EL (cell line): ENCODE measurements at regions not wholly inside any gene's neighbourhood (a gene's known extent, or its start where the extent isn't known, plus 50 kb on each side); places are given as distances from the start of the nearest gene placed in this dataset.
A peak's percentile ranks its signal among the peaks of the same experiment; 100 is the strongest.
"Not testable (repeated sequence)": the region's sequence is repeated elsewhere in the genome, so short reads cannot be mapped to it uniquely, and the experiment has no call there.

Source experiments
- DNase-seq: peaks from one replicate; pipeline ENCODE4 v3.0.0-alpha.2; 2016

GRCh38 chr5:53219610-53220009, 110.1 kb upstream of the MOCS2 start:
- no peak for DNase-seq

DNA sequence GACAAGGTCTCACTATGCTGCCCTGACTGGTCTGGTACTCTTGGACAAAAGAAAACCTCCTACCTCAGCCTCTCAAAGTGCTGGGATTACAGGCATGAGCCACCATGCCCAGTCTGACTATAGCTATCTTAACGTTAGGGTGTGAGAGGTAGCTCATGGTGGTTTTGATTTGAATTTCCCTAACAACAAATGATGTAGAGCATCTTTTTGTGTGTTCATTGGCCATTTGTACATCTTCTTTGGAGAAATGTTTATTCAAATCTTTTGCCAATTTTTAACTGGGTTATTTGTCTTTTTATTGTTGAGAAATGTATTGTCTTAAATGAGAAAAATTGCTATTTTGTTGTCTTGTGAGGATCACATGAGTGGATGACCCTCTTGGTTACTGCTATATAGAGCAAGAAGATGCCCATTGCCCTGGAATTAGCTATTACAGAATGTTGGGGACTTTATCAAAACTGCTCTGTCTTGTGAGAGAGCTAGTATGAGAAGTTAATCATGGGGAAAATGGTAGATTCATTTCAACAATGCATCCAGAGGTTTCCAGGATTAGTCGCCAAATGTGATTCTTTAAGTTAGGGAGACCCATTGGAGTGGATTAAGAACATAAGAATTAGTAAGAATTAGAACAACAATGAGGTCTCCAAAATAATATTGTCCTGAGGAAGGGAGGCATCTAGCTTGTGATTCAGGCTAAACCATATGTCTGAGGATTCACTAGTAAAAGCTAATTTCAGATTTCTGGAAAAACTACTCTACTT, 124.3 kb upstream of the MOCS2 start:
- peak; percentile 48 for DNase-seq

DNA sequence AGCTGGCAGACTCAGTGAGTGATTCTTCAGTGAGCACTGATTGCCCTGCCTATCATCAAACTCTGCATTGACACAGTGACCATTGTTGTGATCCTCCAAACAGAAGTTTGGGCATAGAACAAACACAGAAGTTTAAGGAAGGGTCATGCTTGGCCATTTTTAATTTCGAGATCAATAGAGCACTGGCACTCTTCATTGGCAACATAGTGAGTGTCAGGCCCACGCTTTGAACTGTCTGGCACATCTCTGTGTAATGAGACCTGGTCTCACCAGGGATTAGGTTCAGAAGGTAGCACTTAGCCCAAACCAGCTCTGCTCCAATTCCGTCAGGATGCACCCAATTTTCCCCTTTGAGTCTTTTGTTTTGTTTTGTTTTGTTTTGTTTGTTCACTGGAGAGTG, 127.1 kb upstream of the MOCS2 start:
- DNase-seq: no peak

- no peak for DNase-seq
Measured at GRCh38 chr5:53237876-53238275, 128.3 kb upstream of the MOCS2 start.

GRCh38 chr5:53239301-53239990, 129.9 kb upstream of the MOCS2 start:
- DNase-seq: no peak

GRCh38 chr5:53240661-53241060, 131.1 kb upstream of the MOCS2 start:
- DNase-seq: no peak

DNA sequence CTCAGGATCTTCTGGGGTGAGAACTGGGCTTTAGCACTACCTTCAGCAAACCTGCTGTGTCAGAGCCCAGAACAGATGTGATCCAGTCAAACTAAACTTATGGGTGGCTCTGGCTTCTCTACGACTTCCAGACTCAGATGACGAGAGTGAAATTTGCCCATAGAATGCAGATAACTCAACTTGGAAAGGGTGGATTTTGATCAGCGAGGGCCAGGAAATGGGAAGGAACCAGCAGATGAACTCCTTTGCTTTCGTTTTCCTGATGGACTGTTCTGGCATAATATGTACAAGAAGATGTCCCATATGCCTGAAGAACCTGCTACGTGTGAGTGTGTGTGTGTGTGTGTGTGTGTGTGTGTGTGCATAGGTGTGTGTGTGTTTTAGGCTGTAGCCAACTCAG, 132.0 kb upstream of the MOCS2 start:
- DNase-seq: no peak

DNA sequence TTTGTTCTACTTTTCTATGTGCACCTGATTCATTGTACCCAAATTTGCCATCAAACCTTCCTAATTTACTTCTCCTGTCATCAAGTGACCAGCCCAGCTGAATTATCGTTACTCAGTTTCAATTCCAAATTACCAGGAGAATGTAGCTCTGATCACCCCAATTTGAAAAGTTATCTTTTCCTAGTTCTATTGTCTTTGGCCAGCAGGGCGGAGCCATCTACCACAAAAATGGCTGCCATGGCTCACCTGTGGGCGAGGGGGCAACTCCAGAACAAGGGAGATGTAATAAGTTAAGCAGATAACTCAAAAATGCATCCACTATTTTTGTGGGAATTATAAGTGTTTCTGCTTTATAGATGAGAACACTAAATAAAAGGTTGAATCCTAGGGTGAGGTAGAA, 133.8 kb upstream of the MOCS2 start:
- DNase-seq: no peak

DNA sequence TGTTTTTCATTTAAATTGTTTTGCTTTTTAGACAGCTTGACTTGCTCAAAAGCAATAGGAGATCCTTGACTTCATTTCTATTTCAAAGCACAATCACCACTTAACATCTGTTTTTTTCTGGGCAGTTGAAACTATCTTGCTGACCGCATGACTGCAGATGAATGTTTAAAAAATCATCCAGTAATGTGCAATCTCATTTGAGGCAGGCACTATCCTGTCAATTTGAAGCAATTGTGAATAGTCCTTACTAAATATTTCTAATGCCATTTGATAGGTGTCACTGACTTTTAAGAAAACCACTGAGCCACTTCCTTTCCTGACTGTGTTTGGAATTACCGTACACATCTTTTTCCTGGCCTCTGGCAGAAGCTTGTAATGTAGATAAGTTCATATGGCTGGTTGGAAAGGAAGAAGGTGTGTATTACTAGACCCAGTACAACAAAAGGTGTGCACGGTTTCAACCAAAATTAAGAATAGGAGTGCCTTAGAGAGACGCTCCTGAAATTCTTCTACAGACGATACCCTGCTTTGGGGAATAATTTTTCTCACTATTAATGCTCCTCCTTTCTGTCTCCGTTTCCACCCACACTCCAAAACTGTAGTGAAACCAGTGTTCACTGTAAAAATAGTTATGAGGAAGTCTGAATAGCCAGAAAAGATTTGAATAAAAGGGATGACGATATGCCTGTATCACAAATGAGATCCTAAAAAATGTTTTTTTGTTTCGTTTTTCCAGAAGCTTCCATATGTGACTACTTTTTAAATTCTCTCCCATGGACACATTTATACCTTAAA, 136.7 kb upstream of the MOCS2 start:
- DNase-seq: peak; percentile 93

- peak; percentile 95 for DNase-seq
Measured at GRCh38 chr5:53249529-53250200, 140.1 kb upstream of the MOCS2 start.

- no peak for DNase-seq
Measured at GRCh38 chr5:53250201-53250550, 140.6 kb upstream of the MOCS2 start.

- DNase-seq: peak; percentile 97
Measured at GRCh38 chr5:53253421-53253871, 143.9 kb upstream of the MOCS2 start.

DNA sequence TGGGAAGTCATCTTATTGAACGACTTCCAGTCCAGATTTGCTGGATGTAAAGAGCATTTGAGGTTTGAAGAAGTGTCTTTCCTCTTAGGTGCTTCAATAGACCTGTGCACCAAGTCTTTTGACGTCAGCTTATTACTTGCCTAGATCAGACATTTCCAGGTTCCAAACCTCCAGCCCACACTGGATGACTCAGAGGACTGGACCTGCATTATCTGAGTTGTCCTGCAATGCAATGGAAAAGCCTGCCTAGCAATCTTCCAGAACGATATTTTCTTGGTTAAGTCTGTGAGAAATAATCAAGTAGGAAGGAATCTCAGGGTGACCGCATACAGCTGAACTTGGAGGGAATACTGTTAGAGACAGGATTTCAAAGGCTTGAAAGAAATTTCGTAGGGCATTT, 147.2 kb upstream of the MOCS2 start:
- peak; percentile 48 for DNase-seq

- peak; percentile 43 for DNase-seq
Measured at GRCh38 chr5:53257806-53258373, 148.3 kb upstream of the MOCS2 start.

- no peak for DNase-seq
Measured at GRCh38 chr5:53259176-53259575, 149.6 kb upstream of the MOCS2 start.

GRCh38 chr5:53260446-53260845, 150.9 kb upstream of the MOCS2 start:
- DNase-seq: no peak

DNA sequence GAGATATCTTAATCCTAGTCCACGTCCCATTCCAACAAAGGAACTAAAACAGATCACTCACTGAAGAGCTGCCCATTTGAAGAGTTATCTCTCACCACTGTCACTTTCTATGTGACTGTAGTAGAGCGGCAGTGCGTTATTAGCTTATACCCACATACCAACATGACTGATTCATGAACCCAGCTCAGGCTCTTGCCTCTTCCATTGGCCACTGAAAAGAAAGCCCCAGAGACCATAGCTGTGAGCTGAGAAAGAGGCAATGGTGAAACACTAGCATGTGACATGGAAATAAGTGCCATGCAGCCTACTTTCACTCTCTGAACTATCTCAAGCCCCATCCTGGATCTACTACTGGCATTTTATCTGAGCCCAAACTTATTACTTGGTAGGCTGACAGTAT, 151.7 kb upstream of the MOCS2 start:
- peak; percentile 50 for DNase-seq

- DNase-seq: peak; percentile 61
Measured at GRCh38 chr5:53262348-53262970, 152.9 kb upstream of the MOCS2 start.

DNA sequence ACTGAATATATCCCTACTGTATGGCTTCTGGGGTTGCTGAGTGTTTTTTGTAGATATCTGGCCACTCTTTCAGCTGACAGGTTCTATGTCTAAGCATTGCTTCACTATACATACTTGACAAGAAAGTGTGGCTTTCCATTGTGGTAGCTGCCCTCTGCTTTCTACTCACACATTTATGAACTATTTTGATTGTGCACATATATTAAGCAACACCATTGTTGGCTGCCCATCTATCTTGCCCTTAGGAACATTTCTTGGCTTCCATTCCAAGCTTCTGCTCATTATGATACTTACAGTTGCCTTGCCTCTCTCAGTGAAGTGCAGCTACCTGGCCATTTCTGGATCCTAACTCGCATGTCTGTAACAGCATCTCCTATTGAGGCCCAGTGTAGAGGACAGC, 153.6 kb upstream of the MOCS2 start:
- DNase-seq: no peak

- no peak for DNase-seq
Measured at GRCh38 chr5:53265043-53265442, 155.5 kb upstream of the MOCS2 start.

DNA sequence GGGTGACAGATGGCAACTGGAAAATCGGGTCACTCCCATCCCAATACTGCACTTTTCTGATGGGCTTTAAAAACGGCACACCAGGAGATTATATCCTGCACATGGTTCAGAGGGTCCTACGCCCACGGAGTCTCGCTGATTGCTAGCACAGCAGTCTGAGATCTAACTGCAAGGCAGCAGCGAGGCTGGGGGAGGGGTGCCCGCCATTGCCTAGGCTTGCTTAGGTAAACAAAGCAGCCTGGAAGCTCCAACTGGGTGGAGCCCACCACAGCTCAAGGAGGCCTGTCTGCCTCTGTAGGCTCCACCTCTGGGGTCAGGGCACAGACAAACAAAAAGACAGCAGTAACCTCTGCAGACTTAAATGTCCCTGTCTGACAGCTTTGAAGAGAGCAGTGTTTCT, 158.7 kb upstream of the MOCS2 start:
- DNase-seq: not testable (repeated sequence)

GRCh38 chr5:53275666-53276065, 166.1 kb upstream of the MOCS2 start:
- DNase-seq: no peak
